Stomach (tissue), 8 donors: ENCODE measurements at regions not wholly inside any gene's neighbourhood (a gene's known extent, or its start where the extent isn't known, plus 50 kb on each side); places are given as distances from the start of the nearest gene placed in this dataset.
A peak's percentile ranks its signal among the peaks of the same experiment; 100 is the strongest.

Experiments
- DNase-seq, 2 donors: peaks; one replicate each; pipeline versions ENCODE4 v3.0.0 to v3.0.0-alpha.2; 2013 to 2019
- H3K27ac ChIP-seq, 5 donors: fragments of 200-600 bp in 4 of 5; sonication (generic) in 4 of 5; one replicate each; pipeline ENCODE4 v1.5.1; 2013 to 2019; ENCODE audit warnings: mild to moderate bottlenecking in 1 of 5, moderate library complexity in 1 of 5
- H3K27me3 ChIP-seq, 3 donors: fragments of 200-600 bp; sonication (generic); one replicate each; pipeline ENCODE4 v1.5.1; 2017 to 2019; ENCODE audit warnings: mixed run types in 1 of 3
- H3K36me3 ChIP-seq, 4 donors: fragments of 200-600 bp; sonication (generic); 1 replicate in 3 of 4; 2 replicates in 1 of 4; pipeline ENCODE4 v1.5.1; 2016 to 2019
- H3K4me1 ChIP-seq, 4 donors: fragments of 200-600 bp; sonication (generic); one replicate each; pipeline ENCODE4 v1.5.1; 2016 to 2019
- H3K4me3 ChIP-seq, 4 donors: fragments of 200-600 bp; sonication (generic) in 3 of 4; one replicate each; pipeline ENCODE4 v1.5.1; 2016 to 2019; ENCODE audit warnings: mild to moderate bottlenecking in 1 of 4
- H3K9me3 ChIP-seq, 4 donors: fragments of 200-600 bp; sonication (generic); one replicate each; pipeline ENCODE4 v1.5.1; 2016 to 2019
- CTCF ChIP-seq, 7 experiments: fragments of 450-650 bp in 4 of 7; fragments of 200-600 bp in 3 of 7; sonication (generic) in 3 of 7; IDR thresholded peaks; one replicate each; pipeline ENCODE4 v1.5.1; 2016 to 2019; ENCODE audit warnings: antibody characterized with exemption in 7 of 7, control low read depth in 2 of 7, mild to moderate bottlenecking in 1 of 7
- EP300 ChIP-seq: sonication (generic); formaldehyde crosslinking; IDR thresholded peaks from one replicate; pipeline ENCODE4 v1.6.1; 2017; ENCODE audit warnings: antibody characterized with exemption
- POLR2A ChIP-seq, 4 donors: fragments of 450-650 bp; IDR thresholded peaks; one replicate each; pipeline ENCODE4 v1.6.1; 2016; ENCODE audit warnings: antibody characterized with exemption in 4 of 4, control low read depth in 2 of 4, mild to moderate bottlenecking in 1 of 4, moderate library complexity in 1 of 4
- POLR2AphosphoS5 ChIP-seq, 3 donors: sonication (generic); formaldehyde crosslinking; IDR thresholded peaks; one replicate each; pipeline ENCODE4 v1.6.1; 2016; ENCODE audit warnings: antibody characterized with exemption in 3 of 3
- WGBS, 5 donors: extraction: QIAGEN DNeasy Blood & Tissue Kit in 3 of 5; methylation state at CpG; one replicate each; pipeline versions ENCODE4 v1.1.5 to v1.1.7; 2013 to 2018; 5-methylcytosine and 5-hydroxymethylcytosine counted together
- intact Hi-C: fragments of 100-400 bp; cut with DNase I; formaldehyde crosslinking; loops from one replicate; pipeline ENCODE4 v1.15.1; 2023; ENCODE audit warnings: low total_unique reads
- donor health status: healthy with polysubstance abuse.
- donor health status: Bipolar disorder and iron deficiency.
- donor health status: healthy.

GRCh38 chr9:106560540-106560939 lies 302.4 kb upstream of the ZNF462 start:
- no peak for DNase-seq
- Histone ChIP-seq H3K4me3 (no peak overlapping the region), H3K4me1 (no peaks in the 10 kb centered on the region), H3K27me3 (no peaks in the 10 kb centered on the region), H3K27ac (no peak overlapping the region), H3K36me3 (no peaks in the 10 kb centered on the region), H3K9me3 (peaks cover 0 to 2% (median 0%) of the 10 kb centered on the region in 4 donors)
- WGBS, 5 donors, result 90 to 97% (median 96%) methylated on average over 1 of the region's 1 CpG
- no peak for TF ChIP-seq POLR2AphosphoS5 (IDR thresholded peaks at IDR 0.05)
- TF ChIP-seq EP300, result no peak
- TF ChIP-seq POLR2A (IDR thresholded peaks at IDR 0.05), result no peak
- no peak for TF ChIP-seq CTCF (IDR thresholded peaks at IDR 0.05)
- intact Hi-C loops, result no loop called here

GRCh38 chr9:106575823-106576222 lies 287.1 kb upstream of the ZNF462 start:
- H3K9me3 ChIP-seq, result peaks cover 0 to 10% (median 0%) of the 10 kb centered on the region in 4 donors
- no peaks in the 10 kb centered on the region for H3K36me3 ChIP-seq
- no peaks in the 10 kb centered on the region for H3K27me3 ChIP-seq
- H3K4me3 ChIP-seq, result no peak overlapping the region
- no peaks in the 10 kb centered on the region for H3K4me1 ChIP-seq
- intact Hi-C loops, result no loop called here
- WGBS, 5 donors, result 75 to 87% (median 82%) methylated on average over 5 of the region's 5 CpGs
- DNase-seq, result peak in 1 of 2 donors; percentile 28
- no peak overlapping the region for H3K27ac ChIP-seq
- TF ChIP-seq EP300 (no peak), POLR2AphosphoS5 (IDR thresholded peaks at IDR 0.05) (no peak), CTCF (IDR thresholded peaks at IDR 0.05) (no peak), POLR2A (IDR thresholded peaks at IDR 0.05) (no peak)

GRCh38 chr9:106576232-106576760 lies 286.7 kb upstream of the ZNF462 start:
- TF ChIP-seq POLR2AphosphoS5 (IDR thresholded peaks at IDR 0.05), result no peak
- TF ChIP-seq POLR2A (IDR thresholded peaks at IDR 0.05), result no peak
- TF ChIP-seq EP300, result no peak
- no peak for TF ChIP-seq CTCF (IDR thresholded peaks at IDR 0.05)
- H3K27me3 ChIP-seq, result no peaks in the 10 kb centered on the region
- 72 to 82% (median 77%) methylated on average over 7 of the region's 7 CpGs for WGBS, 5 donors
- H3K27ac ChIP-seq, result no peak overlapping the region
- no peaks in the 10 kb centered on the region for H3K36me3 ChIP-seq
- peaks cover 0 to 6% (median 0%) of the 10 kb centered on the region in 4 donors for H3K9me3 ChIP-seq
- intact Hi-C loops, result no loop called here
- DNase-seq, result no peak
- no peaks in the 10 kb centered on the region for H3K4me1 ChIP-seq
- no peak overlapping the region for H3K4me3 ChIP-seq

- H3K9me3 ChIP-seq, result peaks cover 0 to 6% (median 0%) of the 10 kb centered on the region in 4 donors
- TF ChIP-seq POLR2AphosphoS5 (IDR thresholded peaks at IDR 0.05) (no peak), POLR2A (IDR thresholded peaks at IDR 0.05) (no peak), EP300 (no peak), CTCF (IDR thresholded peaks at IDR 0.05) (no peak)
- H3K27me3 ChIP-seq, result no peaks in the 10 kb centered on the region
- H3K27ac ChIP-seq, result no peak overlapping the region
- intact Hi-C loops, result no loop called here
- H3K36me3 ChIP-seq, result no peaks in the 10 kb centered on the region
- no peak overlapping the region for H3K4me3 ChIP-seq
- DNase-seq, result no peak
- no peaks in the 10 kb centered on the region for H3K4me1 ChIP-seq
Measured at GRCh38 chr9:106577121-106577520, 285.8 kb upstream of the ZNF462 start.
